DOHH2 (cell line): ENCODE measurements at regions not wholly inside any gene's neighbourhood (a gene's known extent, or its start where the extent isn't known, plus 50 kb on each side); places are given as distances from the start of the nearest gene placed in this dataset.
A peak's percentile ranks its signal among the peaks of the same experiment; 100 is the strongest.

ENCODE experiments used
- CTCF ChIP-seq: fragments of 200-600 bp; sonication (generic); IDR thresholded peaks from one replicate; pipeline ENCODE4 v1.5.1; 2014; ENCODE audit warnings: antibody characterized with exemption, mild to moderate bottlenecking, low read depth, low read length; ENCODE audit not compliant: poor library complexity, severe bottlenecking
- EZH2phosphoT487 ChIP-seq: fragments of 200-600 bp; sonication (generic); IDR thresholded peaks from 2 replicates; pipeline ENCODE4 v1.6.1; 2017; ENCODE audit warnings: borderline replicate concordance, mild to moderate bottlenecking, antibody characterized with exemption, low read length, moderate library complexity, mixed read lengths

DNA sequence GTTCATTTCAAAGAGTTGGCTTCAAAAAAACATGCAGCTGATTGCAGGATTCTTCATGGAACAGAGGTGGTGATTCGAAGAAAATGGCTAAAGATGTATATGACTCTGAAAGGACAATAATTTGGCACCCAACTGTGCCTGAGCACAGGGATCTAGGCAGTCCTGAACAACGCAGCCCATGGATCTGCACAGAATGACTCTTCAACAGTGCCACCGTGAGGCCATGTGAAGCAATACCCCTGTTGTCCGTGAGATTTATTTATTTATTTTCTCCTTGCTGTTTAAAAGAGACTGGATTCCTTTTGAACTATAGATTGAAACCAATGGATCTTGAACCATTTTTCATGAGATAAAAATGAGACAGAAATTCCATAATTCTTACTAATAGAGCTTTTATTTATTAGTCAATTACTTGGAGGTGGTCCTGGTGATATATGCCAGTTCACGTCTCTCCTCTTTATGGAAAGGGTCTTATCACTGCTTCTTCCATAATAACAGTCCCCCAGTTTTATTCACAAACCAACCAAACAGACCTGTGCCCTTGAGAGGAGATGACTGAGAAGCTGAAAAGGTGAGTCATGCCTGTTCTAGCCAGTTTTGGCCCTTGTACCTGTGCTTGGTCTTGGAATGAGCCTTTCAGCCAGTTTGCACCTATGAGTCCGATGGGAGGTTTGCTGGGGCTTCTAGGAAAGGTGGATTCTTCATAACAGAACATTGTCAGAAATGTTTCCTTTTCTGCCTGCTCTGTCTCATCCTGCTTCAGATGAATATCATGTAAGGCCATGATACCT lies 1598.3 kb downstream of the AACS start:
- TF ChIP-seq CTCF (peak; percentile 61), EZH2phosphoT487 (no peak)
